Neural cell (in vitro differentiated cells): ENCODE measurements at regions not wholly inside any gene's neighbourhood (a gene's known extent, or its start where the extent isn't known, plus 50 kb on each side); places are given as distances from the start of the nearest gene placed in this dataset.

Source experiments
- H2AFZ ChIP-seq: fragments of 200-600, 300-800 bp; sonication (generic), shearing (Covaris generic); 2 replicates; pipeline ENCODE4 v1.6.0; 2014; ENCODE audit warnings: low read depth, mild to moderate bottlenecking, antibody characterized with exemption, low read length, moderate library complexity
- H3F3A ChIP-seq: fragments of 200-600 bp; shearing (Covaris generic); 2 replicates; pipeline ENCODE4 v1.6.1; 2016; ENCODE audit warnings: mild to moderate bottlenecking, moderate library complexity, mixed read lengths, antibody characterized with exemption, low read length; ENCODE audit not compliant: insufficient read depth, poor library complexity, severe bottlenecking
- H3K27ac ChIP-seq: fragments of 200-600, 300-800 bp; sonication (generic), shearing (Covaris generic); 2 replicates; pipeline ENCODE4 v1.5.1; 2014; ENCODE audit warnings: mild to moderate bottlenecking, low read length, moderate library complexity
- H3K27me3 ChIP-seq: fragments of 300-800, 200-600 bp; sonication (generic), shearing (Covaris generic); 2 replicates; pipeline ENCODE4 v1.6.0; 2014; ENCODE audit warnings: mild to moderate bottlenecking, low read depth, low read length, moderate library complexity; ENCODE audit not compliant: insufficient read depth
- H3K36me3 ChIP-seq: fragments of 300-800, 200-600 bp; sonication (generic), shearing (Covaris generic); 2 replicates; pipeline ENCODE4 v1.5.1; 2014; ENCODE audit warnings: mild to moderate bottlenecking, antibody characterized with exemption, low read length, moderate library complexity; ENCODE audit not compliant: insufficient read depth
- H3K4me2 ChIP-seq: fragments of 300-800, 200-600 bp; sonication (generic), shearing (Covaris generic); 2 replicates; pipeline ENCODE4 v1.6.0; 2014; ENCODE audit warnings: mild to moderate bottlenecking, low read length
- H3K4me3 ChIP-seq: fragments of 300-800, 200-600 bp; sonication (generic), shearing (Covaris generic); 2 replicates; pipeline ENCODE4 v1.5.1; 2014; ENCODE audit warnings: mild to moderate bottlenecking, low read length, moderate library complexity
- H3K79me2 ChIP-seq: fragments of 200-600 bp; shearing (Covaris generic); replicated peaks from 2 replicates; pipeline ENCODE4 v1.6.0; 2014; ENCODE audit warnings: mild to moderate bottlenecking, low read length, moderate library complexity; ENCODE audit not compliant: insufficient read depth
- H3K9ac ChIP-seq: fragments of 300-800, 200-600 bp; sonication (generic), shearing (Covaris generic); 2 replicates; pipeline ENCODE4 v1.6.1; 2016; ENCODE audit warnings: mild to moderate bottlenecking, low read length, mixed read lengths
- H3K9me2 ChIP-seq: fragments of 200-600 bp; shearing (Covaris generic); 2 replicates; pipeline ENCODE4 v1.6.1; 2016; ENCODE audit warnings: mild to moderate bottlenecking, low read length, mixed read lengths; ENCODE audit not compliant: insufficient read depth
- H3K9me3 ChIP-seq: fragments of 200-600, 300-800 bp; sonication (generic), shearing (Covaris generic); 2 replicates; pipeline ENCODE4 v1.6.1; 2016; ENCODE audit warnings: mild to moderate bottlenecking, mixed run types, low read length, moderate library complexity, mixed read lengths
- H4K20me1 ChIP-seq: fragments of 200-600 bp; shearing (Covaris generic); 2 replicates; pipeline ENCODE4 v1.6.1; 2016; ENCODE audit warnings: mild to moderate bottlenecking, mixed run types; ENCODE audit not compliant: insufficient read depth
- EP300 ChIP-seq: fragments of 450-650 bp; conservative IDR thresholded peaks from 2 replicates; pipeline ENCODE4 v1.6.1; 2014; ENCODE audit warnings: antibody characterized with exemption, mild to moderate bottlenecking, moderate library complexity; ENCODE audit not compliant: poor library complexity, severe bottlenecking
- EZH2 ChIP-seq: fragments of 200-600, 300-800 bp; shearing (Covaris generic), sonication (generic); IDR thresholded peaks from 2 replicates; pipeline ENCODE4 v1.6.1; 2014; ENCODE audit warnings: antibody characterized with exemption, low read length, borderline replicate concordance, mild to moderate bottlenecking; ENCODE audit not compliant: insufficient read depth, poor library complexity, severe bottlenecking
- MXI1 ChIP-seq: fragments of 450-650 bp; conservative IDR thresholded peaks from 2 replicates; pipeline ENCODE4 v1.6.1; 2014; ENCODE audit warnings: antibody characterized with exemption, mild to moderate bottlenecking; ENCODE audit not compliant: poor library complexity, severe bottlenecking
- POLR2AphosphoS5 ChIP-seq: IDR thresholded peaks from 2 replicates; pipeline ENCODE4 v1.6.1; 2012
- RAD21 ChIP-seq: fragments of 450-650 bp; conservative IDR thresholded peaks from 2 replicates; pipeline ENCODE4 v1.6.1; 2014; ENCODE audit warnings: antibody characterized with exemption, mild to moderate bottlenecking, moderate library complexity
- SMC3 ChIP-seq: fragments of 450-650 bp; conservative IDR thresholded peaks from 2 replicates; pipeline ENCODE4 v1.6.1; 2014; ENCODE audit warnings: antibody characterized with exemption, mild to moderate bottlenecking, moderate library complexity; ENCODE audit not compliant: poor library complexity
- TAF1 ChIP-seq: IDR thresholded peaks from 2 replicates; pipeline ENCODE4 v1.6.1; 2012; ENCODE audit warnings: low read depth
- TF ChIP-seq, protein P1 (sequence below): IDR thresholded peaks from 2 replicates; pipeline ENCODE4 v1.6.1; 2012; ENCODE audit warnings: borderline replicate concordance
- TF ChIP-seq, protein P2 (sequence below): fragments of 450-650 bp; IDR thresholded peaks from 2 replicates; pipeline ENCODE4 v1.5.1; 2014; ENCODE audit warnings: antibody characterized with exemption, mild to moderate bottlenecking, moderate library complexity; ENCODE audit not compliant: poor library complexity, severe bottlenecking

DNA sequence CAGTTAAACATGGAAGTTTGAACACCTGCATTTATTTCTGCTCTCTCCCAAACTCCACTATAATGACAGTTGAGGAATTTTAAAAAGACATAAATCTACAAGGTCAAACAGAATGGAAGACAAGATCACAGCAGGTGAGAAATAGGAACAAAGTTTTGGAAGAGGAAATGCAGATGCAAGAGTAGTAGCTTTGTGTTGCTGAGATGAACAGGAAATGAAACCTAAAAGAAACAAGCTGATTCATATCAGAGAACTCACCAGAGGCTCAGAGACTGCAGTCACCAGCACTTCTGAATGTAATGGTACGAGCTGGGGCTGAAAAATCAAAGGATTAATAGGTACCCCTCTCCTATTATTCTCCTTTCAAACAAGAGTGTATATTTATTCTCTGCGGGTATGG lies 459.9 kb downstream of the RAP2B start:
- no peaks in the 10 kb centered on the region for H3F3A ChIP-seq
- no peak overlapping the region for H3K9ac ChIP-seq
- H3K9me3 ChIP-seq: no peaks in the 10 kb centered on the region
- no peaks in the 10 kb centered on the region for H4K20me1 ChIP-seq
- no peaks in the 10 kb centered on the region for H3K36me3 ChIP-seq
- H3K27me3 ChIP-seq: no peaks in the 10 kb centered on the region
- no peak for TF ChIP-seq POLR2AphosphoS5
- TF ChIP-seq EP300: no peak
- TF ChIP-seq SMC3: no peak
- no peak for TF ChIP-seq MXI1
- TF ChIP-seq, protein P1, sequence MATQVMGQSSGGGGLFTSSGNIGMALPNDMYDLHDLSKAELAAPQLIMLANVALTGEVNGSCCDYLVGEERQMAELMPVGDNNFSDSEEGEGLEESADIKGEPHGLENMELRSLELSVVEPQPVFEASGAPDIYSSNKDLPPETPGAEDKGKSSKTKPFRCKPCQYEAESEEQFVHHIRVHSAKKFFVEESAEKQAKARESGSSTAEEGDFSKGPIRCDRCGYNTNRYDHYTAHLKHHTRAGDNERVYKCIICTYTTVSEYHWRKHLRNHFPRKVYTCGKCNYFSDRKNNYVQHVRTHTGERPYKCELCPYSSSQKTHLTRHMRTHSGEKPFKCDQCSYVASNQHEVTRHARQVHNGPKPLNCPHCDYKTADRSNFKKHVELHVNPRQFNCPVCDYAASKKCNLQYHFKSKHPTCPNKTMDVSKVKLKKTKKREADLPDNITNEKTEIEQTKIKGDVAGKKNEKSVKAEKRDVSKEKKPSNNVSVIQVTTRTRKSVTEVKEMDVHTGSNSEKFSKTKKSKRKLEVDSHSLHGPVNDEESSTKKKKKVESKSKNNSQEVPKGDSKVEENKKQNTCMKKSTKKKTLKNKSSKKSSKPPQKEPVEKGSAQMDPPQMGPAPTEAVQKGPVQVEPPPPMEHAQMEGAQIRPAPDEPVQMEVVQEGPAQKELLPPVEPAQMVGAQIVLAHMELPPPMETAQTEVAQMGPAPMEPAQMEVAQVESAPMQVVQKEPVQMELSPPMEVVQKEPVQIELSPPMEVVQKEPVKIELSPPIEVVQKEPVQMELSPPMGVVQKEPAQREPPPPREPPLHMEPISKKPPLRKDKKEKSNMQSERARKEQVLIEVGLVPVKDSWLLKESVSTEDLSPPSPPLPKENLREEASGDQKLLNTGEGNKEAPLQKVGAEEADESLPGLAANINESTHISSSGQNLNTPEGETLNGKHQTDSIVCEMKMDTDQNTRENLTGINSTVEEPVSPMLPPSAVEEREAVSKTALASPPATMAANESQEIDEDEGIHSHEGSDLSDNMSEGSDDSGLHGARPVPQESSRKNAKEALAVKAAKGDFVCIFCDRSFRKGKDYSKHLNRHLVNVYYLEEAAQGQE: no peak
- TF ChIP-seq, protein P2, sequence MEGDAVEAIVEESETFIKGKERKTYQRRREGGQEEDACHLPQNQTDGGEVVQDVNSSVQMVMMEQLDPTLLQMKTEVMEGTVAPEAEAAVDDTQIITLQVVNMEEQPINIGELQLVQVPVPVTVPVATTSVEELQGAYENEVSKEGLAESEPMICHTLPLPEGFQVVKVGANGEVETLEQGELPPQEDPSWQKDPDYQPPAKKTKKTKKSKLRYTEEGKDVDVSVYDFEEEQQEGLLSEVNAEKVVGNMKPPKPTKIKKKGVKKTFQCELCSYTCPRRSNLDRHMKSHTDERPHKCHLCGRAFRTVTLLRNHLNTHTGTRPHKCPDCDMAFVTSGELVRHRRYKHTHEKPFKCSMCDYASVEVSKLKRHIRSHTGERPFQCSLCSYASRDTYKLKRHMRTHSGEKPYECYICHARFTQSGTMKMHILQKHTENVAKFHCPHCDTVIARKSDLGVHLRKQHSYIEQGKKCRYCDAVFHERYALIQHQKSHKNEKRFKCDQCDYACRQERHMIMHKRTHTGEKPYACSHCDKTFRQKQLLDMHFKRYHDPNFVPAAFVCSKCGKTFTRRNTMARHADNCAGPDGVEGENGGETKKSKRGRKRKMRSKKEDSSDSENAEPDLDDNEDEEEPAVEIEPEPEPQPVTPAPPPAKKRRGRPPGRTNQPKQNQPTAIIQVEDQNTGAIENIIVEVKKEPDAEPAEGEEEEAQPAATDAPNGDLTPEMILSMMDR: no peak
- TF ChIP-seq TAF1: no peak
- TF ChIP-seq EZH2: no peak
- TF ChIP-seq RAD21: no peak
- no peak overlapping the region for H3K4me3 ChIP-seq
- no peak overlapping the region for H2AFZ ChIP-seq
- H3K4me2 ChIP-seq: no peak overlapping the region
- no peak overlapping the region for H3K27ac ChIP-seq
- no peaks in the 10 kb centered on the region for H3K79me2 ChIP-seq
- H3K9me2 ChIP-seq: no peaks in the 10 kb centered on the region

DNA sequence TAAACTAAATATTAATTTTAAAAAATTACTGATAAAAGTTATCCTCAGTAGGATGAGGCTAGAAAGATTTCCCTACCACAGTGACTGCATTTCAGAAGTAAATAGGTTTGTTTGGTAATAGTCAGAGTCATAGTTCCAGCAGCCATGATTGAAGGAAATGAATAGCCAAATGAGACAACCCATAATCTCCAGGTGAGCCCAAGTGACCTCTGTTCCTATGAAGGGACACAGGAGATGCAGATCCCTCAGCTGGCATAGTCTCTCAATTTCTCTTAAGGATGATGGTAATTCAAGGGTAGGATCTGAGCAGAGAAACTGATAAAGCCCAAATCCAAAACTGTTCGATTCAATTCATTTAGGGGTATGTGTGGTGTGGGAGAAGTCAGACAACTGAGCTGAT lies 461.8 kb downstream of the RAP2B start:
- H2AFZ ChIP-seq: no peak overlapping the region
- no peaks in the 10 kb centered on the region for H3K27me3 ChIP-seq
- H3K79me2 ChIP-seq: no peaks in the 10 kb centered on the region
- no peaks in the 10 kb centered on the region for H3K9me2 ChIP-seq
- H3K36me3 ChIP-seq: no peaks in the 10 kb centered on the region
- no peaks in the 10 kb centered on the region for H3F3A ChIP-seq
- TF ChIP-seq, protein P2: no peak
- TF ChIP-seq EZH2: no peak
- TF ChIP-seq SMC3: no peak
- TF ChIP-seq, protein P1: no peak
- TF ChIP-seq TAF1: no peak
- no peak for TF ChIP-seq EP300
- TF ChIP-seq RAD21: no peak
- no peak for TF ChIP-seq MXI1
- no peak for TF ChIP-seq POLR2AphosphoS5
- no peaks in the 10 kb centered on the region for H4K20me1 ChIP-seq
- H3K9ac ChIP-seq: no peak overlapping the region
- H3K4me3 ChIP-seq: no peak overlapping the region
- no peak overlapping the region for H3K4me2 ChIP-seq
- H3K27ac ChIP-seq: no peak overlapping the region
- H3K9me3 ChIP-seq: no peaks in the 10 kb centered on the region
